ENCODE measurements at regions not wholly inside any gene's neighbourhood (a gene's known extent, or its start where the extent isn't known, plus 50 kb on each side); places are given as distances from the start of the nearest gene placed in this dataset.

- TF ChIP-seq PATZ1 (CRISPR knock-in tag; IDR thresholded peaks at IDR 0.05; ENCODE audit: borderline replicate concordance): no peak
- ATAC-seq: no peak
Observed at GRCh38 chr18:76581261-76581660, 86.2 kb upstream of the ZNF516 start.

- TF ChIP-seq OSR1 (CRISPR knock-in tag; IDR thresholded peaks at IDR 0.05) (no peak), CSDC2 (CRISPR knock-in tag; IDR thresholded peaks at IDR 0.05) (no peak)
- no peak for ATAC-seq
Observed at GRCh38 chr18:76580288-76580962, 85.4 kb upstream of the ZNF516 start.

- TF ChIP-seq PATZ1 (CRISPR knock-in tag; IDR thresholded peaks at IDR 0.05; ENCODE audit: borderline replicate concordance) (no peak), ZNF70 (CRISPR knock-in tag; IDR thresholded peaks at IDR 0.05) (no peak), POU6F1 (CRISPR knock-in tag; IDR thresholded peaks at IDR 0.05; ENCODE audit: borderline replicate concordance, low read depth) (no peak), OSR1 (CRISPR knock-in tag; IDR thresholded peaks at IDR 0.05) (no peak), ESRRG (CRISPR knock-in tag; IDR thresholded peaks at IDR 0.05) (no peak), ZNF565 (CRISPR knock-in tag; conservative IDR thresholded peaks at IDR 0.05; ENCODE audit: low read depth) (no peak)
Observed at GRCh38 chr18:76579301-76579695, 84.3 kb upstream of the ZNF516 start.

GRCh38 chr18:76578571-76579300, 83.7 kb upstream of the ZNF516 start:
- no peak for ATAC-seq
- TF ChIP-seq CSDC2 (CRISPR knock-in tag; IDR thresholded peaks at IDR 0.05) (no peak), BACH2 (CRISPR knock-in tag; IDR thresholded peaks at IDR 0.05; ENCODE audit: borderline replicate concordance) (no peak), TCF4 (CRISPR knock-in tag; IDR thresholded peaks at IDR 0.05; ENCODE audit: borderline replicate concordance) (no peak), TOX (CRISPR knock-in tag; IDR thresholded peaks at IDR 0.05; ENCODE audit: borderline replicate concordance) (no peak), ZNF70 (CRISPR knock-in tag; IDR thresholded peaks at IDR 0.05) (no peak), CSRNP3 (CRISPR knock-in tag; IDR thresholded peaks at IDR 0.05) (no peak), ZNF565 (CRISPR knock-in tag; conservative IDR thresholded peaks at IDR 0.05; ENCODE audit: low read depth) (no peak), ISL1 (CRISPR knock-in tag; IDR thresholded peaks at IDR 0.05) (no peak), RARB (CRISPR knock-in tag; IDR thresholded peaks at IDR 0.05) (no peak), ARNTL (CRISPR knock-in tag; IDR thresholded peaks at IDR 0.05; ENCODE audit: borderline replicate concordance, low read depth) (no peak), GLIS3 (CRISPR knock-in tag; IDR thresholded peaks at IDR 0.05) (no peak), OSR1 (CRISPR knock-in tag; IDR thresholded peaks at IDR 0.05) (no peak), ZFP3 (CRISPR knock-in tag; IDR thresholded peaks at IDR 0.05) (no peak), ESRRG (CRISPR knock-in tag; IDR thresholded peaks at IDR 0.05) (no peak), POU6F1 (CRISPR knock-in tag; IDR thresholded peaks at IDR 0.05; ENCODE audit: borderline replicate concordance, low read depth) (no peak), PATZ1 (CRISPR knock-in tag; IDR thresholded peaks at IDR 0.05; ENCODE audit: borderline replicate concordance) (no peak), TSHZ2 (CRISPR knock-in tag; IDR thresholded peaks at IDR 0.05) (no peak), SNAI2 (CRISPR knock-in tag; IDR thresholded peaks at IDR 0.05) (no peak), ZC3H10 (CRISPR knock-in tag; IDR thresholded peaks at IDR 0.05) (no peak)

More at GRCh38 chr18:76579301-76579695, 84.3 kb upstream of the ZNF516 start:
- no peak for ATAC-seq

All from SK-N-SH treated with all-trans-retinoic acid at 6 μM for 48 hours (cell line).